ENCODE measurements at regions not wholly inside any gene's neighbourhood (a gene's known extent, or its start where the extent isn't known, plus 50 kb on each side); places are given as distances from the start of the nearest gene placed in this dataset.

- H3K9me3 ChIP-seq (ENCODE audit: control insufficient read depth, low read depth, low read length) = no peaks in the 10 kb centered on the region
- H3K4me1 ChIP-seq (ENCODE audit: control insufficient read depth, low read depth, low read length) = no peaks in the 10 kb centered on the region
- no peak overlapping the region for H3K27ac ChIP-seq (ENCODE audit: low read length)
- no peak overlapping the region for H3K9ac ChIP-seq (ENCODE audit: low read length)
- no peaks in the 10 kb centered on the region for H3K36me3 ChIP-seq (ENCODE audit: control insufficient read depth, low read depth, low read length)
- no peaks in the 10 kb centered on the region for H3K27me3 ChIP-seq (ENCODE audit: control insufficient read depth, insufficient read depth, low read length)
- no peak overlapping the region for H3K4me3 ChIP-seq (ENCODE audit: low read length)
Observed at GRCh38 chr1:4924356-4924755, 269.9 kb downstream of the AJAP1 start.

GRCh38 chr1:4916610-4917009, 262.2 kb downstream of the AJAP1 start:
- H3K4me1 ChIP-seq (ENCODE audit: control insufficient read depth, low read depth, low read length) = no peaks in the 10 kb centered on the region
- no peak overlapping the region for H3K4me3 ChIP-seq (ENCODE audit: low read length)
- H3K27ac ChIP-seq (ENCODE audit: low read length) = no peak overlapping the region
- no peaks in the 10 kb centered on the region for H3K36me3 ChIP-seq (ENCODE audit: control insufficient read depth, low read depth, low read length)
- no peaks in the 10 kb centered on the region for H3K9me3 ChIP-seq (ENCODE audit: control insufficient read depth, low read depth, low read length)
- H3K27me3 ChIP-seq (ENCODE audit: control insufficient read depth, insufficient read depth, low read length) = no peaks in the 10 kb centered on the region
- no peak overlapping the region for H3K9ac ChIP-seq (ENCODE audit: low read length)

GRCh38 chr1:4915154-4915553, 260.7 kb downstream of the AJAP1 start:
- H3K36me3 ChIP-seq (ENCODE audit: control insufficient read depth, low read depth, low read length) = no peaks in the 10 kb centered on the region
- H3K9me3 ChIP-seq (ENCODE audit: control insufficient read depth, low read depth, low read length) = no peaks in the 10 kb centered on the region
- no peak overlapping the region for H3K9ac ChIP-seq (ENCODE audit: low read length)
- H3K4me3 ChIP-seq (ENCODE audit: low read length) = no peak overlapping the region
- H3K27me3 ChIP-seq (ENCODE audit: control insufficient read depth, insufficient read depth, low read length) = no peaks in the 10 kb centered on the region
- H3K4me1 ChIP-seq (ENCODE audit: control insufficient read depth, low read depth, low read length) = no peaks in the 10 kb centered on the region
- no peak overlapping the region for H3K27ac ChIP-seq (ENCODE audit: low read length)

GRCh38 chr1:4908486-4908885, 254.1 kb downstream of the AJAP1 start:
- H3K4me1 ChIP-seq (ENCODE audit: control insufficient read depth, low read depth, low read length) = no peaks in the 10 kb centered on the region
- H3K9ac ChIP-seq (ENCODE audit: low read length) = no peak overlapping the region
- no peak overlapping the region for H3K27ac ChIP-seq (ENCODE audit: low read length)
- no peaks in the 10 kb centered on the region for H3K9me3 ChIP-seq (ENCODE audit: control insufficient read depth, low read depth, low read length)
- H3K4me3 ChIP-seq (ENCODE audit: low read length) = no peak overlapping the region
- no peaks in the 10 kb centered on the region for H3K27me3 ChIP-seq (ENCODE audit: control insufficient read depth, insufficient read depth, low read length)
- H3K36me3 ChIP-seq (ENCODE audit: control insufficient read depth, low read depth, low read length) = no peaks in the 10 kb centered on the region

GRCh38 chr1:4894566-4894965, 240.2 kb downstream of the AJAP1 start:
- no peaks in the 10 kb centered on the region for H3K36me3 ChIP-seq (ENCODE audit: control insufficient read depth, low read depth, low read length)
- H3K4me3 ChIP-seq (ENCODE audit: low read length) = no peak overlapping the region
- H3K27me3 ChIP-seq (ENCODE audit: control insufficient read depth, insufficient read depth, low read length) = no peaks in the 10 kb centered on the region
- H3K4me1 ChIP-seq (ENCODE audit: control insufficient read depth, low read depth, low read length) = no peaks in the 10 kb centered on the region
- no peak overlapping the region for H3K27ac ChIP-seq (ENCODE audit: low read length)
- H3K9me3 ChIP-seq (ENCODE audit: control insufficient read depth, low read depth, low read length) = no peaks in the 10 kb centered on the region
- no peak overlapping the region for H3K9ac ChIP-seq (ENCODE audit: low read length)

GRCh38 chr1:4880626-4881025, 226.2 kb downstream of the AJAP1 start:
- Histone ChIP-seq H3K4me1 (ENCODE audit: control insufficient read depth, low read depth, low read length) (peaks cover 9% of the 10 kb centered on the region), H3K9me3 (ENCODE audit: control insufficient read depth, low read depth, low read length) (no peaks in the 10 kb centered on the region), H3K36me3 (ENCODE audit: control insufficient read depth, low read depth, low read length) (no peaks in the 10 kb centered on the region), H3K27ac (ENCODE audit: low read length) (no peak overlapping the region), H3K27me3 (ENCODE audit: control insufficient read depth, insufficient read depth, low read length) (no peaks in the 10 kb centered on the region), H3K4me3 (ENCODE audit: low read length) (no peak overlapping the region), H3K9ac (ENCODE audit: low read length) (no peak overlapping the region)

GRCh38 chr1:4877426-4877825, 223.0 kb downstream of the AJAP1 start:
- H3K36me3 ChIP-seq (ENCODE audit: control insufficient read depth, low read depth, low read length) = no peaks in the 10 kb centered on the region
- H3K4me1 ChIP-seq (ENCODE audit: control insufficient read depth, low read depth, low read length) = peaks cover 9% of the 10 kb centered on the region
- H3K27ac ChIP-seq (ENCODE audit: low read length) = no peak overlapping the region
- no peak overlapping the region for H3K9ac ChIP-seq (ENCODE audit: low read length)
- H3K4me3 ChIP-seq (ENCODE audit: low read length) = no peak overlapping the region
- H3K9me3 ChIP-seq (ENCODE audit: control insufficient read depth, low read depth, low read length) = no peaks in the 10 kb centered on the region
- no peaks in the 10 kb centered on the region for H3K27me3 ChIP-seq (ENCODE audit: control insufficient read depth, insufficient read depth, low read length)

- H3K9me3 ChIP-seq (ENCODE audit: control insufficient read depth, low read depth, low read length) = peaks cover 4% of the 10 kb centered on the region
- H3K9ac ChIP-seq (ENCODE audit: low read length) = no peak overlapping the region
- H3K4me1 ChIP-seq (ENCODE audit: control insufficient read depth, low read depth, low read length) = no peaks in the 10 kb centered on the region
- H3K36me3 ChIP-seq (ENCODE audit: control insufficient read depth, low read depth, low read length) = no peaks in the 10 kb centered on the region
- H3K4me3 ChIP-seq (ENCODE audit: low read length) = no peak overlapping the region
- H3K27ac ChIP-seq (ENCODE audit: low read length) = no peak overlapping the region
- H3K27me3 ChIP-seq (ENCODE audit: control insufficient read depth, insufficient read depth, low read length) = no peaks in the 10 kb centered on the region
Observed at GRCh38 chr1:4871373-4871772, 217.0 kb downstream of the AJAP1 start.

GRCh38 chr1:4868521-4868920, 214.1 kb downstream of the AJAP1 start:
- H3K27me3 ChIP-seq (ENCODE audit: control insufficient read depth, insufficient read depth, low read length) = no peaks in the 10 kb centered on the region
- no peaks in the 10 kb centered on the region for H3K4me1 ChIP-seq (ENCODE audit: control insufficient read depth, low read depth, low read length)
- H3K9me3 ChIP-seq (ENCODE audit: control insufficient read depth, low read depth, low read length) = peaks cover 6% of the 10 kb centered on the region
- no peak overlapping the region for H3K9ac ChIP-seq (ENCODE audit: low read length)
- H3K4me3 ChIP-seq (ENCODE audit: low read length) = no peak overlapping the region
- no peaks in the 10 kb centered on the region for H3K36me3 ChIP-seq (ENCODE audit: control insufficient read depth, low read depth, low read length)
- H3K27ac ChIP-seq (ENCODE audit: low read length) = no peak overlapping the region

- Histone ChIP-seq H3K36me3 (ENCODE audit: control insufficient read depth, low read depth, low read length) (no peaks in the 10 kb centered on the region), H3K27me3 (ENCODE audit: control insufficient read depth, insufficient read depth, low read length) (no peaks in the 10 kb centered on the region), H3K9ac (ENCODE audit: low read length) (no peak overlapping the region), H3K9me3 (ENCODE audit: control insufficient read depth, low read depth, low read length) (no peaks in the 10 kb centered on the region), H3K4me3 (ENCODE audit: low read length) (no peak overlapping the region), H3K4me1 (ENCODE audit: control insufficient read depth, low read depth, low read length) (no peaks in the 10 kb centered on the region), H3K27ac (ENCODE audit: low read length) (no peak overlapping the region)
Observed at GRCh38 chr1:4856396-4856795, 202.0 kb downstream of the AJAP1 start.

- no peaks in the 10 kb centered on the region for H3K36me3 ChIP-seq (ENCODE audit: control insufficient read depth, low read depth, low read length)
- H3K4me3 ChIP-seq (ENCODE audit: low read length) = no peak overlapping the region
- H3K27ac ChIP-seq (ENCODE audit: low read length) = no peak overlapping the region
- no peaks in the 10 kb centered on the region for H3K9me3 ChIP-seq (ENCODE audit: control insufficient read depth, low read depth, low read length)
- no peak overlapping the region for H3K9ac ChIP-seq (ENCODE audit: low read length)
- H3K27me3 ChIP-seq (ENCODE audit: control insufficient read depth, insufficient read depth, low read length) = no peaks in the 10 kb centered on the region
- no peaks in the 10 kb centered on the region for H3K4me1 ChIP-seq (ENCODE audit: control insufficient read depth, low read depth, low read length)
Observed at GRCh38 chr1:4854367-4854766, 200.0 kb downstream of the AJAP1 start.

GRCh38 chr1:4853904-4854303, 199.5 kb downstream of the AJAP1 start:
- Histone ChIP-seq H3K36me3 (ENCODE audit: control insufficient read depth, low read depth, low read length) (no peaks in the 10 kb centered on the region), H3K27ac (ENCODE audit: low read length) (no peak overlapping the region), H3K27me3 (ENCODE audit: control insufficient read depth, insufficient read depth, low read length) (no peaks in the 10 kb centered on the region), H3K4me3 (ENCODE audit: low read length) (no peak overlapping the region), H3K9ac (ENCODE audit: low read length) (no peak overlapping the region), H3K4me1 (ENCODE audit: control insufficient read depth, low read depth, low read length) (peaks cover under 1% of the 10 kb centered on the region), H3K9me3 (ENCODE audit: control insufficient read depth, low read depth, low read length) (no peaks in the 10 kb centered on the region)
